HEK293T (cell line): ENCODE measurements at regions not wholly inside any gene's neighbourhood (a gene's known extent, or its start where the extent isn't known, plus 50 kb on each side); places are given as distances from the start of the nearest gene placed in this dataset.

Experiments used
- ARNT ChIP-seq: fragments of 450-650 bp; IDR thresholded peaks from 2 replicates; pipeline ENCODE4 v1.6.1; 2017; ENCODE audit warnings: mild to moderate bottlenecking
- BHLHE40 ChIP-seq: fragments of 450-650 bp; IDR thresholded peaks from 2 replicates; pipeline ENCODE4 v1.6.1; 2016; ENCODE audit warnings: mild to moderate bottlenecking, moderate library complexity, borderline replicate concordance
- CTBP1 ChIP-seq: fragments of 450-650 bp; IDR thresholded peaks from 2 replicates; pipeline ENCODE4 v1.6.1; 2016; ENCODE audit warnings: borderline replicate concordance
- ELF4 ChIP-seq: fragments of 450-650 bp; IDR thresholded peaks from 2 replicates; pipeline ENCODE4 v1.6.1; 2017; ENCODE audit warnings: antibody characterized with exemption
- FOXA1 ChIP-seq: fragments of 450-650 bp; IDR thresholded peaks from 2 replicates; pipeline ENCODE4 v1.6.1; 2016; ENCODE audit warnings: mild to moderate bottlenecking
- FOXK2 ChIP-seq: fragments of 450-650 bp; IDR thresholded peaks from 2 replicates; pipeline ENCODE4 v1.6.1; 2016; ENCODE audit warnings: mild to moderate bottlenecking
- FOXM1 ChIP-seq: fragments of 450-650 bp; IDR thresholded peaks from 2 replicates; pipeline ENCODE4 v1.6.1; 2017; ENCODE audit warnings: mild to moderate bottlenecking, borderline replicate concordance
- L3MBTL2 ChIP-seq: fragments of 450-650 bp; conservative IDR thresholded peaks from 2 replicates; pipeline ENCODE4 v1.6.1; 2016; ENCODE audit warnings: mild to moderate bottlenecking
- NFRKB ChIP-seq: fragments of 450-650 bp; IDR thresholded peaks from 2 replicates; pipeline ENCODE4 v1.6.1; 2016; ENCODE audit warnings: mild to moderate bottlenecking, moderate library complexity
- PKNOX1 ChIP-seq: fragments of 450-650 bp; IDR thresholded peaks from 2 replicates; pipeline ENCODE4 v1.6.1; 2016
- SP1 ChIP-seq: fragments of 450-650 bp; IDR thresholded peaks from 2 replicates; pipeline ENCODE4 v1.6.1; 2017
- SUZ12 ChIP-seq: fragments of 450-650 bp; IDR thresholded peaks from 2 replicates; pipeline ENCODE4 v1.6.1; 2016; ENCODE audit warnings: mild to moderate bottlenecking
- TARDBP ChIP-seq: fragments of 450-650 bp; IDR thresholded peaks from 2 replicates; pipeline ENCODE4 v1.6.1; 2016

- TF ChIP-seq CTBP1 (no peak), FOXK2 (no peak), SUZ12 (no peak), SP1 (no peak), ARNT (no peak), FOXM1 (no peak), FOXA1 (no peak), NFRKB (no peak), PKNOX1 (no peak), L3MBTL2 (no peak), TARDBP (no peak), BHLHE40 (no peak), ELF4 (no peak)
These were observed 1605.2 kb upstream of the CDH6 start for GRCh38 chr5:29588236-29588635.
